GM19238 (cell line): ENCODE measurements at regions not wholly inside any gene's neighbourhood (a gene's known extent, or its start where the extent isn't known, plus 50 kb on each side); places are given as distances from the start of the nearest gene placed in this dataset.

ENCODE experiments used
- DNase-seq: peaks from one replicate; pipeline ENCODE4 v3.0.0; 2011; ENCODE audit warnings: low spot score; ENCODE audit not compliant: insufficient read length

- no peak for DNase-seq
Measured at GRCh38 chr2:217656316-217656715, 346.5 kb downstream of the TNS1 start.

- no peak for DNase-seq
Measured at GRCh38 chr2:217655651-217656050, 347.1 kb downstream of the TNS1 start.

GRCh38 chr2:217654168-217654567, 348.6 kb downstream of the TNS1 start:
- no peak for DNase-seq

GRCh38 chr2:217652761-217653639, 349.8 kb downstream of the TNS1 start:
- no peak for DNase-seq

- DNase-seq = peak; percentile 50
Measured at GRCh38 chr2:217650716-217651360, 352.0 kb downstream of the TNS1 start.

- no peak for DNase-seq
Measured at GRCh38 chr2:217650229-217650628, 352.6 kb downstream of the TNS1 start.

- no peak for DNase-seq
Measured at GRCh38 chr2:217647925-217648324, 354.9 kb downstream of the TNS1 start.

GRCh38 chr2:217647226-217647625, 355.6 kb downstream of the TNS1 start:
- no peak for DNase-seq

- DNase-seq = no peak
Measured at GRCh38 chr2:217645896-217646295, 356.9 kb downstream of the TNS1 start.

- no peak for DNase-seq
Measured at GRCh38 chr2:217643789-217644301, 358.9 kb downstream of the TNS1 start.

GRCh38 chr2:217642944-217643343, 359.9 kb downstream of the TNS1 start:
- no peak for DNase-seq

GRCh38 chr2:217641960-217642359, 360.8 kb downstream of the TNS1 start:
- DNase-seq = no peak

- no peak for DNase-seq
Measured at GRCh38 chr2:217639481-217639880, 363.3 kb downstream of the TNS1 start.

- DNase-seq = no peak
Measured at GRCh38 chr2:217638533-217638932, 364.3 kb downstream of the TNS1 start.

GRCh38 chr2:217638031-217638430, 364.8 kb downstream of the TNS1 start:
- no peak for DNase-seq

GRCh38 chr2:217636991-217637561, 365.7 kb downstream of the TNS1 start:
- no peak for DNase-seq

- no peak for DNase-seq
Measured at GRCh38 chr2:217636578-217636977, 366.2 kb downstream of the TNS1 start.

GRCh38 chr2:217634871-217635270, 367.9 kb downstream of the TNS1 start:
- no peak for DNase-seq

- DNase-seq = no peak
Measured at GRCh38 chr2:217632043-217632442, 370.8 kb downstream of the TNS1 start.

- DNase-seq = no peak
Measured at GRCh38 chr2:217631115-217631514, 371.7 kb downstream of the TNS1 start.

- DNase-seq = no peak
Measured at GRCh38 chr2:217629347-217629746, 373.4 kb downstream of the TNS1 start.

GRCh38 chr2:217628061-217628460, 374.7 kb downstream of the TNS1 start:
- DNase-seq = no peak
